Left lung (tissue), 4 donors: ENCODE measurements at regions not wholly inside any gene's neighbourhood (a gene's known extent, or its start where the extent isn't known, plus 50 kb on each side); places are given as distances from the start of the nearest gene placed in this dataset.
A peak's percentile ranks its signal among the peaks of the same experiment; 100 is the strongest.

ENCODE experiments used
- ATAC-seq: fragments of 200-7000 bp; cut with Tn5 transposase; one replicate; pipeline ENCODE4 v1.9.1; 2020; ENCODE audit warnings: moderate library complexity
- DNase-seq, 4 donors: peaks; one replicate each; pipeline ENCODE4 v3.0.0-alpha.2; 2013 to 2020
- H3K27ac ChIP-seq, 2 donors: fragments of 200-600 bp; sonication (generic) in 1 of 2; one replicate each; pipeline versions ENCODE4 v1.5.0 to v1.8.0; 2020 to 2021
- H3K27me3 ChIP-seq, 2 donors: fragments of 200-600 bp; sonication (generic) in 1 of 2; one replicate each; pipeline versions ENCODE4 v1.5.0 to v1.8.0; 2020 to 2021
- H3K36me3 ChIP-seq, 2 donors: fragments of 200-600 bp; sonication (generic) in 1 of 2; one replicate each; pipeline versions ENCODE4 v1.5.0 to v1.8.0; 2020 to 2021
- H3K4me1 ChIP-seq, 2 donors: fragments of 200-600 bp; one replicate each; pipeline ENCODE4 v1.8.0; 2021
- H3K4me3 ChIP-seq, 2 donors: fragments of 200-600 bp; sonication (generic) in 1 of 2; one replicate each; pipeline versions ENCODE4 v1.5.0 to v1.8.0; 2020 to 2021; ENCODE audit warnings: mild to moderate bottlenecking in 1 of 2
- H3K9me3 ChIP-seq, 2 donors: fragments of 200-600 bp; sonication (generic) in 1 of 2; one replicate each; pipeline versions ENCODE4 v1.5.0 to v1.8.0; 2020 to 2021
- intact Hi-C, 2 donors: fragments of 100-400 bp; cut with DNase I; formaldehyde crosslinking; loops; one replicate each; pipeline versions ENCODE4 v1.11.2 to v1.14.2; 2022
- TF ChIP-seq, protein P1 (sequence below), 2 donors: fragments of 200-600 bp; sonication (generic) in 1 of 2; IDR thresholded peaks; one replicate each; pipeline versions ENCODE4 v1.5.0 to v1.8.0; 2021; ENCODE audit warnings: antibody characterized with exemption in 2 of 2
- donor health status: DM: no; HTN: yes; CAD: no.
- donor health status: DM: no; HTN: no; CAD: no.

DNA sequence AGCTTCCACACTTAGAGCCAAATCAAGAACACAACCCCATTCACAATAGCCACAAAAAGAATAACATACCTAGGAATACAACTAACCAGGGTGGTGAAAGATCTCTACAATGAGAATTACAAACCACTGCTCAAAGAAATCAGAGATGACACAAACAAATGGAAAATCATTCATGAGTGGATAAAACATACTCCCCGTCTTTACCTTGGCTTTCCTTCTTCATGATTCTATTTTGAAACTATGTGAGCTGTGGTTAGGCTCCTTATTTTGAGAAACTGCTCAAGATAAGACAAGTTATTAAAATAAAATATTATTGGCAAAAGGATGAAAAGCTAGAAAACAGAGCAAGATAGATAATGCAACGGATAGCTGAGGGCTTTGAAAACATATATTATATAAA lies 598.1 kb upstream of the FAT1 start:
- H3K9me3 ChIP-seq = no peaks in the 10 kb centered on the region

DNA sequence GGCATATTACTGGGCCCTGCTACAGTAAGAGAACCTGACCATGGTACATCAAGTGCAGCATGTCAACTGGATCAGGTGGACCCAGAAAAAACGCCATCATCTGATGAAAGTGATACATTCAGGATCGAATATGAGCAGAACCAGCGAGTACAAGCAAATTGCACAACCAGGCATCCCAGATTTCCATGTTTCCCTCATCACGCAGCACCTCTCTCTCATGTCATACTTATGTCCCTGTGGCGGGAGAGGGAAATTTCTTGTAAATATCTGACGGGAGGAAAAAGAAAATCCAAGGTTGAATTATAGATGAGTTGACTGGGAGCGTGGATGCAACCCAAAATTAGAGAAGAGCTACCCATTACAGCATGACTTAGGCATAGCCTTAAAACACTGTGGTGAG lies 608.5 kb upstream of the FAT1 start:
- TF ChIP-seq, protein P1, sequence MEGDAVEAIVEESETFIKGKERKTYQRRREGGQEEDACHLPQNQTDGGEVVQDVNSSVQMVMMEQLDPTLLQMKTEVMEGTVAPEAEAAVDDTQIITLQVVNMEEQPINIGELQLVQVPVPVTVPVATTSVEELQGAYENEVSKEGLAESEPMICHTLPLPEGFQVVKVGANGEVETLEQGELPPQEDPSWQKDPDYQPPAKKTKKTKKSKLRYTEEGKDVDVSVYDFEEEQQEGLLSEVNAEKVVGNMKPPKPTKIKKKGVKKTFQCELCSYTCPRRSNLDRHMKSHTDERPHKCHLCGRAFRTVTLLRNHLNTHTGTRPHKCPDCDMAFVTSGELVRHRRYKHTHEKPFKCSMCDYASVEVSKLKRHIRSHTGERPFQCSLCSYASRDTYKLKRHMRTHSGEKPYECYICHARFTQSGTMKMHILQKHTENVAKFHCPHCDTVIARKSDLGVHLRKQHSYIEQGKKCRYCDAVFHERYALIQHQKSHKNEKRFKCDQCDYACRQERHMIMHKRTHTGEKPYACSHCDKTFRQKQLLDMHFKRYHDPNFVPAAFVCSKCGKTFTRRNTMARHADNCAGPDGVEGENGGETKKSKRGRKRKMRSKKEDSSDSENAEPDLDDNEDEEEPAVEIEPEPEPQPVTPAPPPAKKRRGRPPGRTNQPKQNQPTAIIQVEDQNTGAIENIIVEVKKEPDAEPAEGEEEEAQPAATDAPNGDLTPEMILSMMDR (IDR thresholded peaks at IDR 0.05) = no peak
- no peak overlapping the region for H3K4me3 ChIP-seq
- ATAC-seq = no peak

More for the DNA sequence above, 598.1 kb upstream of the FAT1 start:
- DNase-seq = no peak
- no peaks in the 10 kb centered on the region for H3K27me3 ChIP-seq
- TF ChIP-seq, protein P1 (IDR thresholded peaks at IDR 0.05) = no peak
- no peak for ATAC-seq
- H3K27ac ChIP-seq = no peak overlapping the region
- no peak overlapping the region for H3K4me3 ChIP-seq
- no peaks in the 10 kb centered on the region for H3K36me3 ChIP-seq
- no peaks in the 10 kb centered on the region for H3K4me1 ChIP-seq
- intact Hi-C loops = no loop called here

DNA sequence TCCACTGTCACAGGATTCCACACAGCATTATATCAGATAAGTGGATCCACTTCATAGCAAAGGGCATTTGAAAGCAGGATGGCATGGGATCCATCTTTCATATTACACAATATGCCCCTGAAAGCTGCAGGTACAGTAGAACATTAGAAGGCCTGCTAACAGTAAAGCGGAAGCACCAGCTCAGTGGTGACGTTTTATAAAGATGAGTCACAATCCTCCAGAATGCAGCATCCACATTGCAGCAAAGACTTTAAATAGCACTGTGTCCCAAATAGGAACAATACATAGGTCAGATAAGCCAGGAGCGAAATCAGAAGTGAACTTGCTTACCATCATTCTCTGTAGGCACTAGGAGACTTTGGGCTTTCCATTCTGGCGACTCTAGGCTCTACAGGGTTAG lies 609.5 kb upstream of the FAT1 start:
- DNase-seq (no peak), ATAC-seq (no peak)
- TF ChIP-seq, protein P1 (IDR thresholded peaks at IDR 0.05) = no peak
- no peak overlapping the region for H3K27ac ChIP-seq
- intact Hi-C loops = no loop called here
- no peaks in the 10 kb centered on the region for H3K9me3 ChIP-seq
- no peaks in the 10 kb centered on the region for H3K27me3 ChIP-seq
- no peaks in the 10 kb centered on the region for H3K4me1 ChIP-seq
- H3K36me3 ChIP-seq = no peaks in the 10 kb centered on the region
- no peak overlapping the region for H3K4me3 ChIP-seq

More for the DNA sequence above, 608.5 kb upstream of the FAT1 start:
- no peaks in the 10 kb centered on the region for H3K27me3 ChIP-seq
- peak in 2 of 4 donors; percentile 43 to 68 for DNase-seq
- no peaks in the 10 kb centered on the region for H3K4me1 ChIP-seq
- no peaks in the 10 kb centered on the region for H3K36me3 ChIP-seq
- H3K27ac ChIP-seq = no peak overlapping the region
- intact Hi-C loops = no loop called here
- no peaks in the 10 kb centered on the region for H3K9me3 ChIP-seq

DNA sequence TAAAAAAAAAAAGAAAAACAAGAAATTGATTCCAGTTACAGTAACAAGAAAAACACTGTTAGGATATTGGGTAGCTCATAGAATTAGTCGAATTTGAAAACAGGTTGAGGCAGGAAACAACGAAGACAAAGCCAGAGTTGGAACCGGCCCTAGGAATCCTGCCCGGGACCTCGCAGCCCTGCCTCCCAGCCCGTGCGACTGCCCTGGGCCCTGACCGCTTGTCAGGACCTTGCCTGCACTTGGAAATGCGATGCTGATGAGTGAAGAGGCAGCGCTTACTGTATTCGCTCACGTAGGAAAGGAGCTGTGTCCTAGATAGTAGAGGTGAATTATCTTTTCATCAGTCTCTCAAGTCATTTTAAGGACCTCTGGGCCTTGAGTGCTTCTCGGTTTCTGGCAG lies 611.7 kb upstream of the FAT1 start:
- H3K27me3 ChIP-seq = no peaks in the 10 kb centered on the region
- ATAC-seq = no peak
- no peak overlapping the region for H3K4me3 ChIP-seq
- DNase-seq = peak in 1 of 4 donors; percentile 56
- H3K9me3 ChIP-seq = no peaks in the 10 kb centered on the region
- no peak overlapping the region for H3K27ac ChIP-seq
- TF ChIP-seq, protein P1 (IDR thresholded peaks at IDR 0.05) = no peak
- H3K4me1 ChIP-seq = no peaks in the 10 kb centered on the region
- H3K36me3 ChIP-seq = no peaks in the 10 kb centered on the region
- intact Hi-C loops = no loop called here

DNA sequence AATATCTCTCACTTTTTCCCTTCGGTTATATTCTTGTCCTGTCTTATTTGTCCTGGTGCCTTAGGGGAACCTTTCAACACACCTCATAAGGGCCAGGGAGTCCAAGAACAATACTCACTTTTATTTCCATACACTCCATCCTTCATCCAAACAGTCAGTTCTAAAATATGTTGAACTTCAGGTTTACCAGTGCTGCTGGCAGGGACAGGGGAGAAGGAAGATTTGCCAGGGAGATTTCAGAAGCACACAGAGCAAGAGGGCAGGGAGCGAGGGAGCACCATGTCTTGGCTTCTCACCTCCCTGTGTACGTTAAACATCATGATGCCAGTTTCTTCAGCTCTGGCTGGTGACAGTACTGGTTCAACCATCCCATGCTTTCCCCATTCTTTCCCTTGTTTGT lies 631.1 kb upstream of the FAT1 start:
- no peak overlapping the region for H3K27ac ChIP-seq

More for the DNA sequence above, 631.1 kb upstream of the FAT1 start:
- DNase-seq (no peak), ATAC-seq (no peak)
- Histone ChIP-seq H3K4me1 (no peaks in the 10 kb centered on the region), H3K9me3 (no peaks in the 10 kb centered on the region), H3K27me3 (no peaks in the 10 kb centered on the region), H3K4me3 (no peak overlapping the region), H3K36me3 (no peaks in the 10 kb centered on the region)
- TF ChIP-seq, protein P1 (IDR thresholded peaks at IDR 0.05) = no peak
- intact Hi-C loops = no loop called here
